DMS153 treated with DMSO at 0.1 percent for 48 hours (cell line): ENCODE measurements at regions not wholly inside any gene's neighbourhood (a gene's known extent, or its start where the extent isn't known, plus 50 kb on each side); places are given as distances from the start of the nearest gene placed in this dataset.
"Not testable (repeated sequence)": the region's sequence is repeated elsewhere in the genome, so short reads cannot be mapped to it uniquely, and the experiment has no call there.

Experiments
- DNase-seq: peaks from one replicate; lab custom pipeline; 2025; ENCODE audit not compliant: unreplicated experiment; lab: John Stamatoyannopoulos, UW

DNA sequence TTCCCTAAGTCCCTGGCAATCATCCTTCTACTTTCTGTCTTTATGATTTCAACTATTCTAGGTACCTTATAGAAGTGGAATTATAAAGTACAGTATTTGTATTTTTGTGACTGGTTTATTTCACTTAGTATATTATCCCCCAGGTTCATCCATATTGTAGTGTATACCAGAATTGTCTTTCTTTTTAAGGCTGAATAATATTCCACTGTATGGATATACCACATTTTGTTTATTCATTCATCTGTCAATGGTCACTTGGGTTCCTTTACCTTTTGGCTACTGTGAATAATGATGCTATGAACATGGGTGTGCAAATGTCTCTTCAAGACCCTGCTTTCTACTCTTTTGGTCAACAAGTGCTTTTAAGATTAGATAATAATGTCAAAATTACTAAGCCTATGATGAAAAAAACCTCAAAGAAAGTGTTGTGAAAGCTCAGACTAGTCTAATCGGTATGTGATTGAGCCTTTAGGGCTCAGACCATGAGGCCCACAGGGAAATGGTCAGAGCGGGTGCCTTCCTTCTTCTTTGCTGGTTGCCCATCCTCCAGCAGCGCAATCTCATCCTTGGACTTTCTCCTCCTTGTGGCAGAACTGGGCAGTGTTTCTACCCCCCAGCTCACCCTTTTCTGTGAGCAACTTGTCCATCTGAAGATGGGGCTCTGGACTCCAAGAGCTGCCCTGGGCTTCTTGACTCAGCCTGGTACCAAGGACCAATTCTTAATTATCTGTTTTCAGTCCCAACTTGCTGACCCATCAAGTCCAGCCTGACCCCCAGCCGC, 105.4 kb downstream of the TTC8 start:
- no peak for DNase-seq

DNA sequence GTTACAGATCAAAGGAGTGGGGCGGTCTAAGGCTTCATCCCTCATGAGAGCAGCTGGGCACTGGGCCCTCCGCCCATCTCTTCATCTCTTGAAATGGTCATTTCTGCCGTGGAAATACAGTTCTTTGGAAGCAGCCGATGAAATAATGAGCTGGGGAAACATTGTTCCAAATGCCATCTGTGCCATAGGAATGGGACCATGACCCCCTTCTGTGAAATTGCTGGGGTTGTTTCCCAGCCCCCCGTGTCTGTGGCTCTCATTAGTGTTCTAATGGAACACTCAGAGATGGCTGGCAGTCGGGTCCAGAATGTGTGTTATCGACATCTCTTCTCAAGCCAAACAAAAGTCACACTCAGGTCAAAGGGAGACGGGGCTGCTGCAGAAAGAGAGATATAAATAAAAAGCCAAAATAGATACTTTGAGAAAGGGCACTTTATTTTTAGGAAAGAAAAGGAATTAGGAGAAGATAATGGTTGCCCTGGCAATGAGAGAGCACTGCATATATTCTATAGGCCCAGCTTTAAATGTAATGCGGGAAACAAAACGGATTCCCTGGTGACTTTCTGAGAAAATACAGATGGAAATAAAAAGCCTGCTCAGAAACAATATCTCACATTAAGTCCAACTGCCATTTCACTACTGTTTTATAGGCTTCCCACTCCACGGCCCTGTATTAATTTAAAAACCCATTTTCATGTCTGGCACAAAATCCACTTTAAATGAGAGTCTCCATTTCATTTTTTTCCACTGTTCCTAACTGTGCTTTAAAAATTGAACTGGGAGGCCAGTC, 107.1 kb downstream of the TTC8 start:
- no peak for DNase-seq

DNA sequence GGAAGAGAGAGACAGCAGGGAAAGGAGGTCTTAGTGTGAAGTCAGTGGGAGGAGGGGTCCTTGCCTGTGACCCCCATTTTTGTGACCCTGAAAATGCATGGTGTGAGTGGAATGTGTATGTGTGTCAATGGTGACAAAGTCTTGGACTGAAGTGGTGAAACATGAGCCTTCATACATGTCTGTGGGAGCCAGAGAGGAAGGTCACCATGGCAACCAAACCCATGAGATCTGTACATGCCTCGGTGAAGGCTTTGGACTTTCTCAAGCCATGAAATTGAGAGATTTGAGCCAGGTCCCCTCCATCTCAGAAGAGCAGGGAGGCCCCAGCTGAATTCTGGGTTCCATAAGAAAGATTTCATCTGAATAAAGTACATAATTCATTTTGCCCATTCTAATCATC, 108.7 kb downstream of the TTC8 start:
- DNase-seq: no peak

DNA sequence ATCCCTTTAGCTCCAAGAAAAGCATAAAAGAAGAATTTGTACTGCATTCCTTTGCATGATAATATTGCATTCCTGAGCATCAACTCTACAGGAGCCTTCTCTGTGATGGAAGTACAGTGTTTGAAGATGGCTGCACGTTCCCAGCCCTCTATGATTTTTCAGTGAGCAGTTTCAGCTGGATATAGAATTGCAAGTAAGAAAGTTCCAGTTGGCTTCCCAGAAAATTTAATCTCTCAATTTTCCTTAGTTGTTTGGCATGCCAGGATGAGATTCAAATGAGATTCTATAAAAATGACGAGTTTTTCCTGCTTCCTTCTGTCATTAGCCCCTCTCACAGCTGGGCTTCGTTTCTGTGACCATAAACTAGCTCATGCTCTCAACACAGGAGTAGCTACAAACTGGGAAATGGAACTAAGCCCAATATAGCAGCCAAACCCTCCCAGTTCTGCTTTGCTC, 109.9 kb downstream of the TTC8 start:
- DNase-seq: no peak

DNA sequence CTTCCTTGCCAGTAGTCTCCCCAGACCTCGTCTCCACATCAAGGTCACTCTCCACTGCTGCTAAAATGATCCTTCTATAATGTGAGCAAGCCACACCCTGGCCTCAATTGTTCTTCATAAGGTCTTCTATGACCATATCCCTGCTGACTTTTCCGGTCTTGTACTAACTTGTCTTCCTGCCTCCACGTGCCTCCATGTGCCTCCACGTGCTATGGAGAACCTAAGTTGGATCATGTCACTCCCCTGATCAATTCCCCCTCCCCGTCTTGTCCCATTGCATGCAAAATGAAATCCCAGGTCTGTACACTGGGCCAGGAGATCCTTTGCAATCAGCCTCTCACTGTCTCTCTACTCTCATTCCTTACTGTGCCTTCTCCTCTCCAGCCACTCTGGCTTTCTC, 110.6 kb downstream of the TTC8 start:
- DNase-seq: no peak

DNA sequence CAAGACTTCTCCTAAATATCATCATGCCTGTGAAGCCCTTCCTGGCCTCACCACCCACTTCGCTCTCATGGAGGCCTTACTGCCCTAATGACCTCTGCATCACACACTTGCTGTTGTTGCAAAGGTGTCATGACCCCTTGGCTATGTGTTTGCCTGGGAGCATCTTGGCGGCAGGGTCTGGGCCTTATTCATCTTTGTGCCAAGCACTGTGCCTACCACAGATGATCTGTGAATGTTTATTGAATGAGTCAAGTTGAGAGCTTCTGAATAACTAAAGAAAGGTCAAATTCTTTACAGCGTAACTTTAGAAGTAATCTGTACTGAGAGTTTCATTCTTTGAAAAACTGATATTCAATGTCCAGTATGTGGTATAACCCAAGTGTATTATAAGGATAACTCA, 113.3 kb downstream of the TTC8 start:
- no peak for DNase-seq

DNA sequence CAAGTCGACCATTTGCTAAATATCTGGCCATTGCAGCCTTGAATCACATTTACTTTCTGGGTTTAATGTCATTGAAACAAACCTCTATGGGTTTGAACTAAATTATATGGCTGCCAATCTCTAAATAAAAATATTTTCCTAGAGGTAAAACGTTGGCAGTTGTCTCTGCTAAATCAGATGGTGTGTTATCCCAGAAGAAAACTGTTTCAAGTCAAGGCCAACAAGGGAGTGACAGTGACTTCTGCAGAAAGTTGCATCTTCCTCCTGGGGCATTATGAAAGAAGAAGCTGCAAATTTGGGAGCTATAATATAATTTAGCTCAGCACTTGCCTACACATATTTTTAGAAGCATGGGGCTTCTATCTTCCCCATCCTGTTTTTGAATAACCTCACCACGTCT, 116.2 kb downstream of the TTC8 start:
- DNase-seq: no peak

DNA sequence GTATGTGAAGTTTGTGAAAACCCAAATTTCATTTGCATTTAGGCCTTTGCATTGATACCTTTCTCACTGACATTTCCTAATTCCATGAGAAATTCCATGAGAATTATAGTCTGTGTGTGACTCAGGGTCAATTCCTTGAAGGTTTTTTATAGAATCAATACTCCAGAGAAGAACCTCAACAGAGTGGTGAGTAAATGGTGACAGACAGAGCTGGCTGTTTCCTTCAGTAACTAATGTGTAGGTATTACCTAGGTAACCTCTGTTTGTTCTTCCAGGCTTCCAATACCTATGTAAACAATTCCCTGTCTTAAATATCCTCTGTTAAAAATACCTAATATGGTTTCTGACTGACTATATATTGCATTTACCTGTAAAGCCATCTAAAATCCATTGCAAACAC, 117.0 kb downstream of the TTC8 start:
- no peak for DNase-seq

DNA sequence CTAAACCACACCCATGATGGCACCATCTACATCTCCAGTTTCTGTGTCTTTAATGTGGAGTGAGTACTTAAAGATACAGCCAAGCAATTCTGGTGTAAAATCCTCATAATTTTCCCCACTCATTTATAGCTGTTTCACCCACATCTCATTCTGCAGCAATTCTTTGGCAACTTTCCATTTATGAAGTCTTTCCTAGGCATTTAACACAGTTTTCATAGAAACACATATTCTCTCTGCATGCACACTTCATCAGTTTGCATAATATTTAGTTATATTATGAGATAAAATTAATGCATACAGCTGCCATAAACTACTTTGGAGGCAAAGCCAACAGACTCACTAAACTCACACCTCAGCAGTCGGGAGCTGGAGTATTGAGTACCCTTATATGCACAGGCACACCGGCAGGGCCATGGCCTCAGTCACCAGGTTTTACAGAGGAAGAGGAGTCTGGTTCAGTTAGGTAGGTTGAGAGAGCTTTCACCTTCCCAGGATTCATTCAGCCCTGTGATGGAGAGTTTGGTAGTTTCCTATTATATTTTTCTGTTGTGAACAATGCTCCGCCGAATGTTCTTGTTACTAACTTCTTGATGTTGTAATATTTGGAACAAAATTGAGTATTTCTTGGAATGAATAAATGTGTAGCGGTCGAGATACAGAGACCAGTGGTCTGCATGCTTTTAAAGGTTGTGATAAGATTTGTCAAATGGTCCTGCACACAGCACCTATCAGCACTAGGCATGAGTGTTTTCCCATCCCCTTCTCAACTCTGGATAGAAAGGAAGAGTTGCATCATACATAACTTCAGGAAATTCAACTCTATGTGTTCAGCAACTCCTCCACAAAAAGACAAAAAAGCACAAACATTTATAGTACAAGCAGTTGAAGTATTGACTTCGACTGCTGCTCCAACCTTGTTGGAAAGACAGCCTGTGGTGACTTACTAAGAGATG, 123.5 kb downstream of the TTC8 start:
- no peak for DNase-seq

DNA sequence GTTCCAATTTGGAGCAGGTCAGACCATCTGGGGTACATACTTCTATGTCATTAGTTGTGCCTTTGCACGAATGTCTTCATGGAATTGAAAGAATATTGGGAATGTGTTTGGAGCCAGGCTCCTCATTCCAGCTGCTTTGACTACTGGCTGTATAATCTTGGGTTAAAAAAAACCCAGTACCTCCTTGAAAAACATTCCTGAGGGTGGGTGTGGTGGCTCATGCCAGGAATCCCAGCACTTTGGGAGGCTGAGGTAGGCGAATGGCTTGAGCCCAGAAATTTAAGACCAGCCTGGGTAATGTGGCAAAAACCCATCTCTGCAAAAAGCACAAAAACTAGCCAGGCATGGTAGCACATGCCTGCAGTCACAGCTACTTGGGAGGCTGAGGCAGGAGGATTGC, 125.6 kb downstream of the TTC8 start:
- no peak for DNase-seq

DNA sequence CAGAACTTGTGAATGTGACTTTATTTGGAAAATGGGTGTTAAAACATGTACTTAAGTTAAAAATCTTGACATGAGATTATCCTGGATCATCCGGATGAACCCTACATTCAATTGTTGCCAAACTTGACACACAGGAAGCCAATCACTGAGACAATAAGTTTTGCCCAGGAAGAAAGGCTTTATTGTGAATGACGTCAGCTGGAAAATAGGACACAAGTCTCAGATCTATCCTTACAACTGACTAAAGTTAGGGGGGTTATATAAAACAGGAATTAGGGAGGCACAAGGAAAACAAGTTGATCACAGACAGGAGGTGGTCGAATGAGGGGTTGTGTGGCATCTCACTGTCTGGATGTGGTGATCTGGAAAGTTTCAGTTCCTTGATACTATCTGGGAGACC, 126.9 kb downstream of the TTC8 start:
- DNase-seq: no peak

DNA sequence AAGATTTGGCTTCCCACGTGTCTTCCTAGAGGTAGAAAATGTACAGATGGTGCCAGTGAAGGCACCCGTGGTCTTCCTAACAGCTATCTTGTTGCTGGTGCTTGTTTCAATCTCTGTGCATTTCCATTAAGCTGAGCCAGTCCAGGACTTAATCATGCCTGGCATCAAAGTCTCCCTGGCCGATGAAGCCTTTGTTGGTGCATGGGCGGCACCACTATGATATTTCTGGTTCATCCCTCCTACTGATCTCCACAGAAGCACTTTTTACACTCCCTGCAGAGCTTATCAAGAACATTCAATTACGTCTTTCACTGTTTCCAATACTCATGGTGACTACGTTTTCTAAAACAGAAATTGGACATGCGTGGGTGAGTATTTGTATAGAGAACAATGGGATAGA, 128.4 kb downstream of the TTC8 start:
- DNase-seq: no peak

DNA sequence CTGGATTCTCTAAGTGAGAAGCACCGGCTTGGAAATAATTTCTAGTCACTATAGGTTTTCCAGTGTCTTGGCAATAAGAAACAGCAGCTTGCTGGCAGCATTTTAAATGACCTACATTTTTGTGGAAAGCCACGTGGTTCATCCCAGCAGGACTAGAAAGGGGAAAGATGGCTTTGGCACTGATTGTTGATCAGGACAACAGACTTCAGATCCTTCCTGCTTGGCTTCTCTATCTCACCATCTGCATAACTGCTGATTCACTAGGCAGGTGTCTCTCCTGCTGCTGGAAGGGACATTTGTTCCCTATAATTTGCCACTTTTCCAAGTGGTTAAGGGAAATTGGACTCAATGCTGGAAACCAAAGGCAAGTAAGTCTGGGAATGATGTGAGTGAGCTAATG, 131.0 kb downstream of the TTC8 start:
- DNase-seq: no peak

DNA sequence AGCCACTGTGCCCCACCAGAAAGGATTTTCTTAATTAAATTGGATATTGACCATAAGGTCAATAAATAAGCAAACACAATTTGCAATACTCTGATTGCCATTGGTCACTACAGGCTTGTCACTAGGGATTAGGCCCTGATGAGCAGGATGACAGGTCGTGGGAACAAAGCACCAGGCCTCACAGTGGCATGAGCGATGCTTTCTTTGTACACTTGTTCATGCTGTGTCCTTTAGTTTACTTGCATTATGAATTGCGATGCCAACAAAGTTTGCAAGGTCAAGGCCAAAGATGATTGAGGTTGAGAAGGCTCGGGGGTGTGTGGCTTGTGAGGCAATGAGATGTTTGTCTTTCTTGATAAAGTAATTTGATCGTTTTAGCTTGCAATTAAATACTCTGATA, 136.0 kb downstream of the TTC8 start:
- no peak for DNase-seq

DNA sequence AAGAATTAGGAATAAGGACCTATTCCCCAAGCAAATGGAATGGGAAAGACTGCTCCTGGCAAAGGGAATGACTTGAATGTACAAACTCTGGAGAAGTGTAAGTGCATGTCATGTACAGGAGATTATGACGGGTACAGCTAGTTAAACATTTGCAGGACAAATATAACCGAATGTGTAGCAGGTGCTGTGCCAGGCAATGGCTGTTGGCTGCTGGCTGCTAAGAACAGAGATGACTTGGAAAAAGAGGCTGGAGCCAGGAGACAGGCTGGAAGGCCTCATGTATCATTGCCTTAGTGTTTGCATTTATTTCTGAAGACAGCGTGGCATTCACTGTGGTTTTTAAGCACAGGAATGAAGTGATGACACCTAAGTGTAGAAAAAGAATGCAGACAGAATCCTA, 136.8 kb downstream of the TTC8 start:
- DNase-seq: no peak

DNA sequence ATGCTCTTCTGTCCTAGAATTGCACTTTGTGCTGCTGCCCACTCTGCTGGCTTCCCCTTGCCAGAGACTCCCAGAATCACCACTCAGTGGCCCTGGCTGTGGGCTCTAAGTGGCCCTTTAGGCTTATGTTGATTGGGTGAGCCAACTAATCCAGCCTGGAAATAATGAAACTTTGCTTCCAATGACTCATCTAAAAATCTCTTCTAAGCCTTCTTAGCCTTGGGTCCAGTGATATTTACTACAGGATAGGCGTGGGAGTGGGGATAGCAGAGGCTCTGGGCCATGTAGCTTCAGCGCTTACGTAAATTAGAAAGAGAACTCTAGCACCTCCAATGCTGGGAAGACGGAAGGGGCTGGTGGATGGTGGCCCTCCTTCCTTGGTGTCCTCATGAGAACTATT, 137.9 kb downstream of the TTC8 start:
- DNase-seq: no peak

DNA sequence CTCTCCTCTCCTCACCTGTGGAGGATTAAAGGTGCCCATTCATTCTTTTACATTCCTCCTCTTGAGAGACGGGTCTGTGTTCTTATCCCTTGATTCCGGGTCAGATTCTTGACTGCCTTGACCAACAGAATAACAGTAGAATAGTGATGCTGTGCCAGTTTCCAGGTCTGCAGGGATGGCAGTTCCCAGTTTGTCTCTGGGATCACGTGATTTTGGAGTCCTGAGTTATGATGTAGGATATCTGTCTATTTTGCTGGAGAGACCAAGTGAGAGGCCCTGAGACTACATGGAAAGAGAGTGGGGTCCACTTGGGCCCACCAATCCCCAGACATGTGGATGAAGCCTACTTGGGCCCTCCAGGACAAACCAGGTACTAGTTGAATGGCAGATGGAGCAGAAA, 142.8 kb downstream of the TTC8 start:
- DNase-seq: no peak

DNA sequence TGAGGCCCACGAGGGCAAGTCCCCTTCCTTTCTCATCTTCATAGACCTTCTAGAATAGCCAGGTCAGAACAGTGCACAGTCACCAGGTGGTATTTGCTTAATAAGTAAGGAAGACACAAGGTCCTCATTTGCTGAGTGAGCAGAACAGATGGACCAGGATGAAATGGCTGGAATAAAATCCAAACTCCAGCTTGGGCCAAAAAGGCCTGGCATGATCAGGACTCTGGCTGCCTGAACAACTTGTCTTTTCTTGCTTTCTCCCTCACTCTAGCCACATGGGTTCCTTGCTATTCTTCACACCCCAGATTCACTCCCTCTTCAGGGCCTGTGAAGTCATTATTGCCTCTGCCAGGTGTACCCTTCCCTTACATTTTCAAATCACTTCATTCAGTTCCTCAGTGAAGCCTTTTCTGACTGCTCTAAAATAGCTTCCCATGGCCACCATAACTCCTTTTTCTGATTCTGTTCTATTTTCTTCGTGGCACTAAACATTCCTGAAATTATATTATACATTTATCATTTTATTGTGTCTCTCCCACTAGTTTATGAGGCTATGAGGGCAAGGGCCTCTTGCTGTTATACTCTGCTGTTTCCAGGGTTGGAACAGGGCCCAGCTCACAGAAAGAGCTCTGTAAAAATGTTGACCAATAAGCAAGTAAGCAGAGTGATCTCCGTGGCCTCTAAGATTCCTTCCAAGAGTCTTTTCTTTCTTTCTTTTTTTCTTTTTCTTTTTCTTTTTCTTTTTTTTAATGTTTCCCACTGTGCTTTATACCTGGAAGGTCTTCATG, 150.8 kb downstream of the TTC8 start:
- no peak for DNase-seq

DNA sequence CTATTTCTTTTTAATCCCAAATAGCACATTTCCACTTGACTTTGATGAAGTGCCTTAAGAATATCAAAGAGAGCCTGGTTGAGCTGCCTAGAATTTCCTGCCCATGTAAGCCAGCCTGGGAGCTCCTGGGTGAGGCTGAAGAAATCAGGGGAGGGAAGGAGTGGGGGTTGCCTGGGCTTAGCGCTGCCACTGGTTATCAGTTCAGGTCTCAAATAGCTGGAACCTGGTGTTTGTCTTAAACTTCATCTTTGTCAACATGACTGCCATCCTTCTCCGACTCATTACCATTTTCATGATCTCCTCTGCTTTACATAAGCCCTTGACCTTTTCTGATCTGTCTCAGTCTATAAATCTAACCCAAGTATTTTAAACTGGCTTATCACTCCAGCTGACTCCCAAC, 151.5 kb downstream of the TTC8 start:
- no peak for DNase-seq

DNA sequence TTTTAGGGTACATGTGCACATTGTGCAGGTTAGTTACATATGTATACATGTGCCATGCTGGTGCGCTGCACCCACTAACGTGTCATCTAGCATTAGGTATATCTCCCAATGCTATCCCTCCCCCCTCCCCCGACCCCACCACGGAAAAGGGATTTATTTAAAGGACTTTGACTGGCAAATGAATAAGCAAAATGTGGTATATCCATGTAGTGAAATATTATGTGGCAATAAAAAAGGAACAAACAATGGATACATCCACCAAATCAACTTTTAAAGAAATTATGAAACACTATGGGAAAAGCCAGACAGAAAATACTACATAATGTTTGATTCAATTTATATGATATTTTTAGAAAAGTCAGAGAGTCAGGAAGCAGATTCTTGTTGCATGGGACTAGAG, 156.5 kb downstream of the TTC8 start:
- not testable (repeated sequence) for DNase-seq

DNA sequence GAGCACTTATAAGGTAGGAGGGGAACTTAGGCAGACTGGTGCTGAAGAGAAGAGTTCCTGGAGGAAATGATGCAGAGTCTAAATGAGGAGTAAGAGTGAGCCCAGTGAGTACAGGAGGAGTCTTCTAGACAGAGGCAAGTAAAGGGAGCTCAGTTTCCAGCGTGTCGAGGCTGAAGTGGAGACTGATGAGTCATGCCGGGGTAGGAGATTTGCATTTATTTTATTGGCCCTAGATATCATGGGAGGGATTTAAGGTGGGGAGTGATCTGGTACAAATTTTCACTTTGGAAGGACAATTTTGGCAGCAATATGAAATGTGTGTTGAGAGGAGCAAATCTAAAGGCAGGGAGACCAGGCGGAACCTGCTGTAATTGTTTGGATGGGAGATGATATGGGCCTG, 157.5 kb downstream of the TTC8 start:
- DNase-seq: no peak
